Left lung (tissue), 4 donors: ENCODE measurements at regions not wholly inside any gene's neighbourhood (a gene's known extent, or its start where the extent isn't known, plus 50 kb on each side); places are given as distances from the start of the nearest gene placed in this dataset.

ENCODE experiments used
- ATAC-seq: fragments of 200-7000 bp; cut with Tn5 transposase; one replicate; pipeline ENCODE4 v1.9.1; 2020; ENCODE audit warnings: moderate library complexity
- DNase-seq, 4 donors: peaks; one replicate each; pipeline ENCODE4 v3.0.0-alpha.2; 2013 to 2020
- H3K27ac ChIP-seq, 2 donors: fragments of 200-600 bp; sonication (generic) in 1 of 2; one replicate each; pipeline versions ENCODE4 v1.5.0 to v1.8.0; 2020 to 2021
- H3K27me3 ChIP-seq, 2 donors: fragments of 200-600 bp; sonication (generic) in 1 of 2; one replicate each; pipeline versions ENCODE4 v1.5.0 to v1.8.0; 2020 to 2021
- H3K36me3 ChIP-seq, 2 donors: fragments of 200-600 bp; sonication (generic) in 1 of 2; one replicate each; pipeline versions ENCODE4 v1.5.0 to v1.8.0; 2020 to 2021
- H3K4me1 ChIP-seq, 2 donors: fragments of 200-600 bp; one replicate each; pipeline ENCODE4 v1.8.0; 2021
- H3K4me3 ChIP-seq, 2 donors: fragments of 200-600 bp; sonication (generic) in 1 of 2; one replicate each; pipeline versions ENCODE4 v1.5.0 to v1.8.0; 2020 to 2021; ENCODE audit warnings: mild to moderate bottlenecking in 1 of 2
- H3K9me3 ChIP-seq, 2 donors: fragments of 200-600 bp; sonication (generic) in 1 of 2; one replicate each; pipeline versions ENCODE4 v1.5.0 to v1.8.0; 2020 to 2021
- CTCF ChIP-seq, 2 donors: fragments of 200-600 bp; sonication (generic) in 1 of 2; IDR thresholded peaks; one replicate each; pipeline versions ENCODE4 v1.5.0 to v1.8.0; 2021; ENCODE audit warnings: antibody characterized with exemption in 2 of 2
- intact Hi-C, 2 donors: fragments of 100-400 bp; cut with DNase I; formaldehyde crosslinking; loops; one replicate each; pipeline versions ENCODE4 v1.11.2 to v1.14.2; 2022
- donor health status: DM: no; HTN: yes; CAD: no.
- donor health status: DM: no; HTN: no; CAD: no.

- no peak for TF ChIP-seq CTCF (IDR thresholded peaks at IDR 0.05)
- H3K4me1 ChIP-seq, result no peaks in the 10 kb centered on the region
- ATAC-seq (no peak), DNase-seq (peak in 2 of 4 donors; percentile 52 to 70)
- intact Hi-C loops, result no loop called here
- no peak overlapping the region for H3K27ac ChIP-seq
- no peak overlapping the region for H3K4me3 ChIP-seq
- H3K27me3 ChIP-seq, result no peaks in the 10 kb centered on the region
- H3K9me3 ChIP-seq, result no peaks in the 10 kb centered on the region
- H3K36me3 ChIP-seq, result no peaks in the 10 kb centered on the region
Measured at GRCh38 chr13:65868099-65868498, 1362.0 kb downstream of the PCDH9 start.

- intact Hi-C loops, result no loop called here
- H3K27me3 ChIP-seq, result no peaks in the 10 kb centered on the region
- no peaks in the 10 kb centered on the region for H3K9me3 ChIP-seq
- no peak for TF ChIP-seq CTCF (IDR thresholded peaks at IDR 0.05)
- H3K27ac ChIP-seq, result no peak overlapping the region
- ATAC-seq, result no peak
- no peaks in the 10 kb centered on the region for H3K4me1 ChIP-seq
- no peak overlapping the region for H3K4me3 ChIP-seq
- no peaks in the 10 kb centered on the region for H3K36me3 ChIP-seq
- no peak for DNase-seq
Measured at GRCh38 chr13:65866138-65866537, 1364.0 kb downstream of the PCDH9 start.

DNA sequence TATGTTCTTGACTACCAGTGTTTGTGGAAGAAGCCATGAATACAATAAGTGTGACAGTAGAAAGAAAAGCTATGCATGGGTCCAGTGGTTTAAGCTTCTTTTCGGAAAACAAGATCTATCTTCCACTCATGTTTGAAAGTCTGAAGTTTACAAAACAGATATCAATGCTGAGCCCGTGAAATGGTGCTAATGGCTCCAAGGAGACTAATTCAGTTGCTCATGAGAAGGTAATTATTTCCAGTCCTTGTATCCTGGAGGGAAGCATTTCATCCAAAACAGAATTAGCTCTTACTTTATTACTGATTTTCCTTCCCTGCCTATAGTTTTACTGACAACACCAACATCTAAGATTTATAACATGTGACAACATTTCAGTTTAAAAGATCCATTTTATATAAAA lies 1364.9 kb downstream of the PCDH9 start:
- no peak overlapping the region for H3K27ac ChIP-seq
- no peak for DNase-seq
- intact Hi-C loops, result no loop called here
- no peaks in the 10 kb centered on the region for H3K9me3 ChIP-seq
- no peak for TF ChIP-seq CTCF (IDR thresholded peaks at IDR 0.05)
- H3K27me3 ChIP-seq, result no peaks in the 10 kb centered on the region
- H3K4me1 ChIP-seq, result no peaks in the 10 kb centered on the region
- ATAC-seq, result no peak
- H3K4me3 ChIP-seq, result no peak overlapping the region
- H3K36me3 ChIP-seq, result no peaks in the 10 kb centered on the region

GRCh38 chr13:65864039-65864438 lies 1366.1 kb downstream of the PCDH9 start:
- TF ChIP-seq CTCF (IDR thresholded peaks at IDR 0.05), result no peak
- DNase-seq (no peak), ATAC-seq (no peak)
- Histone ChIP-seq H3K4me1 (no peaks in the 10 kb centered on the region), H3K27me3 (no peaks in the 10 kb centered on the region), H3K9me3 (no peaks in the 10 kb centered on the region), H3K4me3 (no peak overlapping the region), H3K27ac (no peak overlapping the region), H3K36me3 (no peaks in the 10 kb centered on the region)
- intact Hi-C loops, result no loop called here

- ATAC-seq, result no peak
- intact Hi-C loops, result no loop called here
- Histone ChIP-seq H3K4me3 (no peak overlapping the region), H3K9me3 (no peaks in the 10 kb centered on the region), H3K36me3 (no peaks in the 10 kb centered on the region), H3K27ac (no peak overlapping the region), H3K4me1 (no peaks in the 10 kb centered on the region), H3K27me3 (no peaks in the 10 kb centered on the region)
- TF ChIP-seq CTCF (IDR thresholded peaks at IDR 0.05), result no peak
- no peak for DNase-seq
Measured at GRCh38 chr13:65860306-65860705, 1369.8 kb downstream of the PCDH9 start.
